ENCODE measurements at regions not wholly inside any gene's neighbourhood (a gene's known extent, or its start where the extent isn't known, plus 50 kb on each side); places are given as distances from the start of the nearest gene placed in this dataset.

- Histone ChIP-seq H3K79me2 (ENCODE audit: insufficient read depth, low read length) (no peaks in the 10 kb centered on the region), H3K27me3 (ENCODE audit: control insufficient read depth in 1 of 2, insufficient read depth in 2 of 2, low read length in 2 of 2) (no peaks in the 10 kb centered on the region), H3K4me2 (ENCODE audit: low read depth, low read length) (no peak overlapping the region), H3K9me3 (ENCODE audit: low read length) (no peaks in the 10 kb centered on the region), H3K27ac (ENCODE audit: extremely low read length, insufficient read depth, low read length) (no peak overlapping the region), H4K20me1 (ENCODE audit: insufficient read depth, low read length) (no peaks in the 10 kb centered on the region), H2AFZ (ENCODE audit: low read length) (no peak overlapping the region), H3K36me3 (replicated peaks in 1 of 2; ENCODE audit: control insufficient read depth in 1 of 2, insufficient read depth in 2 of 2, low read length in 2 of 2) (no peaks in the 10 kb centered on the region), H3K9ac (ENCODE audit: insufficient read depth, low read depth, low read length) (no peak overlapping the region), H3K4me1 (ENCODE audit: insufficient read depth, low read length) (no peaks in the 10 kb centered on the region), H3K4me3 (replicated peaks in 1 of 3; ENCODE audit: insufficient read depth in 1 of 3, low read depth in 2 of 3, low read length in 3 of 3) (no peak overlapping the region)
- in situ Hi-C loops (cut with HindIII; ENCODE audit: extremely low pct_ligation_motif_present, low pct_unique_long_range_greater_than_20kb) (no loop called here), intact Hi-C loops (cut with micrococcal nuclease; ENCODE audit: unreplicated experiment) (no loop called here)
- FAIRE-seq (no peak), ATAC-seq (no peak), DNase-seq (ENCODE audit: low spot score) (no peak)
- no TSS peak for BruUV-seq (replicated peaks)
- ChIA-PET POLR2A (no interaction called here), CTCF (ENCODE audit: low intra/inter-chr PET ratio, low total read pairs) (no interaction called here)
- WGBS (ENCODE audit: low lambda C conversion rate), result 23% methylated on average over 1 of the region's 1 CpG
- TF ChIP-seq ZNF878 (CRISPR knock-in tag; IDR thresholded peaks at IDR 0.05), result no peak
- no peak for TF ChIP-seq AGO1 (IDR thresholded peaks at IDR 0.05; ENCODE audit: low read depth, low read length, poor library complexity, severe bottlenecking)
- no peak for TF ChIP-seq UBTF (CRISPR knock-in tag; IDR thresholded peaks at IDR 0.05)
- no peak for TF ChIP-seq AKAP8 (CRISPR knock-in tag; IDR thresholded peaks at IDR 0.05)
- TF ChIP-seq ZNF317 (CRISPR knock-in tag; IDR thresholded peaks at IDR 0.05), result no peak
- no peak for TF ChIP-seq ZNF670 (CRISPR knock-in tag; IDR thresholded peaks at IDR 0.05; ENCODE audit: borderline replicate concordance)
- TF ChIP-seq TRIM22 (IDR thresholded peaks at IDR 0.05), result no peak
- no peak for TF ChIP-seq MYC (CRISPR knock-in tag; IDR thresholded peaks at IDR 0.05; ENCODE audit: borderline replicate concordance)
- no peak for TF ChIP-seq KDM1A (CRISPR knock-in tag; IDR thresholded peaks at IDR 0.05)
- TF ChIP-seq ZNF619 (CRISPR knock-in tag; IDR thresholded peaks at IDR 0.05), result no peak
- no peak for TF ChIP-seq CERS6 (CRISPR knock-in tag; IDR thresholded peaks at IDR 0.05)
- TF ChIP-seq ZFAT (CRISPR knock-in tag; conservative IDR thresholded peaks at IDR 0.05), result no peak
- TF ChIP-seq PCBP2 (optimal IDR thresholded peaks at IDR 0.05; ENCODE audit: low read depth, low read length, poor library complexity, severe bottlenecking), result no peak
- no peak for TF ChIP-seq ZFP62 (CRISPR knock-in tag; IDR thresholded peaks at IDR 0.05)
- no peak for TF ChIP-seq ARID4A (CRISPR knock-in tag; IDR thresholded peaks at IDR 0.05; ENCODE audit: borderline replicate concordance)
- TF ChIP-seq ZNF34 (CRISPR knock-in tag; IDR thresholded peaks at IDR 0.05; ENCODE audit: borderline replicate concordance), result no peak
- TF ChIP-seq FOXC1 (CRISPR knock-in tag; IDR thresholded peaks at IDR 0.05; ENCODE audit: borderline replicate concordance), result no peak
- no peak for TF ChIP-seq ZNF138 (CRISPR knock-in tag; IDR thresholded peaks at IDR 0.05; ENCODE audit: low read depth)
These were observed 458.6 kb upstream of the INTU start for GRCh38 chr4:127174201-127174600.
